Erythroblast (primary cell): ENCODE measurements at regions not wholly inside any gene's neighbourhood (a gene's known extent, or its start where the extent isn't known, plus 50 kb on each side); places are given as distances from the start of the nearest gene placed in this dataset.

Source experiments
- GATA1 ChIP-seq: IDR thresholded peaks from 2 replicates; pipeline ENCODE4 v1.6.1; 2011; ENCODE audit warnings: low read depth, mild to moderate bottlenecking, control low read depth, low read length, moderate library complexity
- POLR2A ChIP-seq: IDR thresholded peaks from 2 replicates; pipeline ENCODE4 v1.6.1; 2011; ENCODE audit warnings: mild to moderate bottlenecking, low read length

- TF ChIP-seq POLR2A: no peak
- TF ChIP-seq GATA1: no peak
Observed at GRCh38 chrX:39452401-39452800, 645.4 kb downstream of the BCOR start.
